Dedifferentiated amniotic fluid mesenchymal stem cell (primary cell): ENCODE measurements at regions not wholly inside any gene's neighbourhood (a gene's known extent, or its start where the extent isn't known, plus 50 kb on each side); places are given as distances from the start of the nearest gene placed in this dataset.

Source experiments
- DNase-seq: peaks from one replicate; pipeline ENCODE4 v3.0.0-alpha.2; 2016; ENCODE audit errors: extremely low spot score

DNA sequence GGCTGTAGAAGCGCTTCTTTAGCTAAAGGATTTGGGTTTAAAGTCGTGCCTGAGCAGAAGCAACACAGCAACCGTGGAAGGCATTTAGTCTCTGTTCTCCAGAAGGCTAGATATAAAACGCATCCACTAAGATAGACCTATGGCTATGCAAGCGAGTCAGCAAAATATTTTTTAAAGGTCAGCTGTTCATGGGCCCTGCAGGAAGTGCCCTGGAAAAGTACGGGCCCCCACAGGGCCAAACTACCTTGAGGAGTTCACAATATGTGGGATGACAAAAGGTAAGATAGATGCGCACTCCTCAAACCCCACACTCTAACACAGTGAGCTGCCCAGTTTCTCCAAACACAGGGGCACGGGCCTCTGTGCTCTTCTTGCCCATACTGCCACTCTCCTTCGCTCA lies 261.6 kb downstream of the VPS13C start:
- no peak for DNase-seq

GRCh38 chr15:61796056-61796455 lies 264.2 kb downstream of the VPS13C start:
- no peak for DNase-seq

DNA sequence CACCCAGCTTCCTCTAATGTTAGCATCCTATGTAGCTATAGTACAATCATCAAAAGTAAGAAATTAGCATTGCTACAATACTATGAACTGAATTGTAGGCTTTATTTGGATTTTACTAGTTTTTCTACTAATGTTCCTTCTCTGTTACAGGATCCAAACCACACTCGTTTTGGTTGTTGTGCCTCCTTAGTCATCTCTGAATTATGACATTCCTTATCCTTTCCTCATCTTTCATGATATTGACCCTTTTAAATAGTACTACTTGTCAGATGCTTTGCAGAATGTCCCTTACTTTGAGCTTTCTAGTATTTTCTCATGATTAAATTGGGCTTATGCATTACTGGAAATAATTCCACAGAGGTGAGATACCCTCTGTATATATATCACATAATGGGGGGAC lies 265.4 kb downstream of the VPS13C start:
- no peak for DNase-seq

DNA sequence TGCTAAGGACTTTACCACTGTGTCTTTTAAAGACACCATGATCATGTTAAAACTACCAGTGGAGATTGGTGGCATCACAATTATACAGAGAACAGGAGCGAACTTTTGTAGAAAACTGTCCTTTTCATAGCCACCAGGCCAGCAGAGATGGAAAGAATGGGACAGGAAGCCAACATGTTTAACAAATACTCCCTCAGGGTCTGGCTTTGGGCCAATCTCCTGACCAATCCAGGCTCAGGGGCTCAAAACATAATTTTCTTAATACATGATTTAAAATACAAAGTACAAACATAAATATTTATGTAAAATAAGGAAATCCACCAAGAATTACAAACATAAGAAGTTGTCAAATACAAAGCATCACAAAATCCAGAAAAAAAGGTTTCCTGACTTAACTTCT lies 266.0 kb downstream of the VPS13C start:
- DNase-seq: no peak

- no peak for DNase-seq
These were observed 275.5 kb downstream of the VPS13C start for GRCh38 chr15:61784734-61785133.

DNA sequence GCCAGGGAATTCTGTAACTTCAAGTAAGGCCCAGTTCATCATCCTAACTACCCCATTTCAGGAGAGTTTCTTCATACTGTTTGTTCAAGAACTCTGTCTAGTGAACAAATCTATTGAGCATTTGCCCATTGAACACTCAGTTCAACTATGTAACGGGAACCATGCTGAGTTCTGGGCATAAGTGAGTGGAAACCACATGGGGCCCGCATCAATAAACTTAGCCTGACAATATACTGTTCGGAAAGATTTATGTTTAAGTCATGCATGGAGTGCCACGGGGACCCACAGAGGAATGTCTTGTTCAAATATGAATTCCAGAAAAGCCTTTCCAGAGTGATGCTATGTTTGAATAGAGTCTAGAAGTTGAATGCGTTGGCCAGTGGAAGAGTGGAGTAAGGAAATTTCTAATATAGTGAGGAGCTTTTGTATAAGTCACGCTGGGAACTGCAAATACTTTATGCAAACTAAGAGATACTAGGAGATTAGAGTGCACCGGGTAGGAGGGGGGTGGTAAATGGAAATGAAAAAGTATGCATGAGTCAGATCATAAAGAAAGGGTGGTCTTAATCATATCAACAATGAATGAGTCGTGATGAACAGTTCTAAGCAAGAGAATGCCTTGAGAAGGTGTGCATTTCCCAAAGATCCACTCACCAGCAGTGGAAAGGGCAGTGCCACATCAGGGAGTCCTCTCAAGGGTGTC lies 279.8 kb downstream of the VPS13C start:
- no peak for DNase-seq

- no peak for DNase-seq
These were observed 282.6 kb downstream of the VPS13C start for GRCh38 chr15:61777689-61778088.

GRCh38 chr15:61769557-61769956 lies 290.7 kb downstream of the VPS13C start:
- DNase-seq: no peak

GRCh38 chr15:61768131-61768530 lies 292.1 kb downstream of the VPS13C start:
- DNase-seq: no peak

- no peak for DNase-seq
These were observed 295.3 kb downstream of the VPS13C start for GRCh38 chr15:61764981-61765380.

DNA sequence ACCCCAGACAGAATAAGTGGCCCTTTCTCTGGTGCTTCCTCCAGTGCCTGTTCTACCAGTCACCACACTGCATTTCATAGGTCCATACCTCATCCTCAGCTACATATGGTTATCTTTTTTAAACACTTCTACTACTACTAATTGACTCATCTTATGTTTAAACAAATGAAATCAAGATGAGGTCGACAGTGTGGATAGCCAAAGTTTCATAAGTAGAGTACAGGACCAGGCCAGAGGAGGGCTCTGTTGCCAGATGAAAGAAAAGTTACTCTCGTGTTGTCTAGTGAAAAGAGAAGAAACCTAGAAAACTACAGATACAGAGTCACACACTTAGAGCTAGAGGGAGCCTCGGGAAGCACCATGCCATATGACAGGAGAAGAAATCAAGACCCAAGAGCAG lies 296.1 kb downstream of the VPS13C start:
- no peak for DNase-seq

DNA sequence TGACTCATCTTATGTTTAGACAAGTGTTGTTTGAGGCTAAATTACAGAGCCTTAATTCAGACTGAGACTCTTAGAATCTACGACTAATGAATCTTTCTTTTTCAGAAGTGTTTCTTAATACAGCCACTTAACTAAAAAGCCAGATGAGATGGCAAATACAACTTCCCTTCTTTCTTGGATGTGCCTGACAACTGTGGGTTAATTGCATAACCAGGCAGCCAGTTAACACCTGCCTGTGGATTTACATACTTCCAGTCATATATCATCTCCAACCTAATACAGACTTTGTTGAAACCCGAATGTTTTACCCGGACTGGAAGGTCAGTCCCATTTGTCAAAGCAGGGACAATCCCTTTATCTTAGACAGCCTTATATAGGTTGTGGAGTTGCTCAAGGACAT lies 297.6 kb downstream of the VPS13C start:
- DNase-seq: no peak

DNA sequence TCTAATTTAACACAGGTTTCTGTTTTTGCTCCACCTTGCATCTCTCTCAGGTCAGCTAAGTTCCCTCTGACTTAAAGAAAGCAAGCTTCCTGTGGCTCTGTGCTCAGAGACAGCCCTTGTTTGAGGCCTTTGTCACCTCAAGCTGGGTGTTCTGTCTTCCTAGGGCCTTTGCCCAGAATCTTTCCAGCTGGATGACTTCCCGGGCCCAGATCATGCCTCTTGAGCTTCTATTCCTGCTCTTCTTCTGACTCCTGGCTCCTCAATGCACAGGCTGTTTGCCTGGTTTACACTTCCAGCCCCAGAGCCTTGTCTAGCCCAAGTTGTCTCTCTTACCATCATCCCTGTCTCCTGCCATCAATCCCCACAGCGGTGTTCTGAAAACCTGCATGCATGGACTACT lies 300.6 kb downstream of the VPS13C start:
- no peak for DNase-seq

GRCh38 chr15:61756071-61756820 lies 304.0 kb downstream of the VPS13C start:
- no peak for DNase-seq

GRCh38 chr15:61755467-61755866 lies 304.8 kb downstream of the VPS13C start:
- no peak for DNase-seq

GRCh38 chr15:61753018-61753710 lies 307.1 kb downstream of the VPS13C start:
- no peak for DNase-seq

GRCh38 chr15:61752001-61752400 lies 308.2 kb downstream of the VPS13C start:
- DNase-seq: no peak

DNA sequence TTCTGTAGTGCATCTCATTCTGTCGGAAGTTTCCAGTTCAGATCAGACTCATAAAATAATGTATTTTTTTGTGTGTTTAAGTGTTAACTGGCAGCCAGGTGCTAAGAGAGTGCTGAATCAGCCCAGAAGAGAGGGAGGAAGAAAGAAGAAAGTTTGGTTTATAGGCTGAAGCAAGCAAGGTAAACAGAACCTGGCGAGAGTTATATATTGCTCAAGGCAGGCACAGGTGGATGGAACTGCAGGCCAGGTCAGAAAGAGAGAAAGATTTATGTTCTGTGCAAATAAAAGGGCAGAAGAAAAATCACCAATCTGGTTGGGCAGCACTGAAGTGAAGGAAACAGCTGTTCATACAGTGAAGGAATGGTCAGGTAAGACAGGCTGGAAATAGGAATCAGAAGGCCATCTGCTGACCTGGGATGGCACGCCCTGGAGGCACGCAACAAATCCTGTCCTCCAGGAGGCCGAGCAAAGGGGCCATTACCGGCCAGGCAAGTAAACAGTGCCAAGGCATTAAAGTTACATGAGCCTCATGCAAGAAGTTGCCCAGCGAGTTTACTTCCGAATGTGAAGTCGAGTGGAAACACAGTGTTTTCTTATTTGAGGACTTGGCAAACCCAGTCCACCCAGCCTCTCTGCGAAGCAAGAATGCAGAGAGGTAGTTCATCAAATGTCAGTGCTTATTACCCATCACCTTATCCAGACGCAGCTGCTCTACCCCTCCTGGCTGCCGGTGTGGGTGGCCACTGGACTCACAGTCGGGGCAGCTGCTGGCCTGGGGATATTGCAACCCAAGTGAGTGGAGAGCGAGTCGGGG lies 309.8 kb downstream of the VPS13C start:
- DNase-seq: no peak

GRCh38 chr15:61749169-61749568 lies 311.1 kb downstream of the VPS13C start:
- no peak for DNase-seq

GRCh38 chr15:61748529-61748928 lies 311.7 kb downstream of the VPS13C start:
- DNase-seq: no peak

GRCh38 chr15:61746589-61746988 lies 313.7 kb downstream of the VPS13C start:
- no peak for DNase-seq

DNA sequence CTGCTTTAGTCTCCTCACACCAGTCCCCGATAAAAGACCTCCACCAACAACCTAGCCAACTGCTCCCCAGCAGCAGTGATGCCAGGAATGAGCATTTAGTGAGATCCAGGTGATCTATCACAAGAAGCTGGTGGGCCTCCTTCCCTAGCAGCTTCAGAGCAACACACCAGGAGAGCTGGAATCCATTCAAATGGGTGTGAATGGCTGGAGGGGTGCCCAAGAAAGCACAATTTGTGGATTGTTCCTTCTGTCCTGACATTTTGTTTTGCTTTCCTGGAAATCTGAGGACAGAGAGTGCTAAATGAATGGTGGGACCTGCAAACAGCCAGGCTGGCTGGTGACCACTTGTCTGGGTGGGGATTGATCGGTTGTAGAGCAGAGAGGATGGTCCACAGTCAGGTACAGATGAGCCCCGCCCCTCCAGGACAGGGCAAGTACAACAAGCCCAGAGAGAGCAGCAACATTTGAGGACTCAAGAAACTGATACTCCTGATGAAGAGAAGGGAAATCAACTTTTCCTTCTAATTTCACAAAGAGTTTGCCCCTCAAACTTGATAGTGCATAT lies 316.8 kb downstream of the VPS13C start:
- no peak for DNase-seq
